ENCODE measurements at regions not wholly inside any gene's neighbourhood (a gene's known extent, or its start where the extent isn't known, plus 50 kb on each side); places are given as distances from the start of the nearest gene placed in this dataset.

GRCh38 chr4:67084783-67085182 lies 460.5 kb downstream of the CENPC start:
- no peak for ATAC-seq
- no peak for TF ChIP-seq TOX (CRISPR knock-in tag; IDR thresholded peaks at IDR 0.05; ENCODE audit: borderline replicate concordance)
- TF ChIP-seq ZNF70 (CRISPR knock-in tag; IDR thresholded peaks at IDR 0.05): no peak
- no peak for TF ChIP-seq ISL1 (CRISPR knock-in tag; IDR thresholded peaks at IDR 0.05)
- no peak for TF ChIP-seq ZFP3 (CRISPR knock-in tag; IDR thresholded peaks at IDR 0.05)
- TF ChIP-seq BACH2 (CRISPR knock-in tag; IDR thresholded peaks at IDR 0.05; ENCODE audit: borderline replicate concordance): no peak
- TF ChIP-seq SNAI2 (CRISPR knock-in tag; IDR thresholded peaks at IDR 0.05): no peak
- no peak for TF ChIP-seq ESRRG (CRISPR knock-in tag; IDR thresholded peaks at IDR 0.05)
- TF ChIP-seq POU6F1 (CRISPR knock-in tag; IDR thresholded peaks at IDR 0.05; ENCODE audit: borderline replicate concordance, low read depth): no peak
- TF ChIP-seq ZFP30 (CRISPR knock-in tag; IDR thresholded peaks at IDR 0.05): no peak
- no peak for TF ChIP-seq TSHZ2 (CRISPR knock-in tag; IDR thresholded peaks at IDR 0.05)
- no peak for TF ChIP-seq ZNF565 (CRISPR knock-in tag; conservative IDR thresholded peaks at IDR 0.05; ENCODE audit: low read depth)
- no peak for TF ChIP-seq ZNF8 (CRISPR knock-in tag; IDR thresholded peaks at IDR 0.05)
- TF ChIP-seq RARB (CRISPR knock-in tag; IDR thresholded peaks at IDR 0.05): no peak
- no peak for TF ChIP-seq CSRNP3 (CRISPR knock-in tag; IDR thresholded peaks at IDR 0.05)
- TF ChIP-seq CREB5 (CRISPR knock-in tag; IDR thresholded peaks at IDR 0.05; ENCODE audit: low read depth): no peak
- no peak for TF ChIP-seq PATZ1 (CRISPR knock-in tag; IDR thresholded peaks at IDR 0.05; ENCODE audit: borderline replicate concordance)

GRCh38 chr4:67083496-67083895 lies 461.8 kb downstream of the CENPC start:
- no peak for ATAC-seq
- TF ChIP-seq OSR1 (CRISPR knock-in tag; IDR thresholded peaks at IDR 0.05) (no peak), ZFP3 (CRISPR knock-in tag; IDR thresholded peaks at IDR 0.05) (no peak), CSDC2 (CRISPR knock-in tag; IDR thresholded peaks at IDR 0.05) (no peak), CREB5 (CRISPR knock-in tag; IDR thresholded peaks at IDR 0.05; ENCODE audit: low read depth) (no peak), POU6F1 (CRISPR knock-in tag; IDR thresholded peaks at IDR 0.05; ENCODE audit: borderline replicate concordance, low read depth) (no peak), ZNF565 (CRISPR knock-in tag; conservative IDR thresholded peaks at IDR 0.05; ENCODE audit: low read depth) (no peak), ZNF70 (CRISPR knock-in tag; IDR thresholded peaks at IDR 0.05) (no peak), ZC3H10 (CRISPR knock-in tag; IDR thresholded peaks at IDR 0.05) (no peak), ESRRG (CRISPR knock-in tag; IDR thresholded peaks at IDR 0.05) (no peak), RARB (CRISPR knock-in tag; IDR thresholded peaks at IDR 0.05) (no peak), TSHZ2 (CRISPR knock-in tag; IDR thresholded peaks at IDR 0.05) (no peak), GLIS3 (CRISPR knock-in tag; IDR thresholded peaks at IDR 0.05) (no peak), TOX (CRISPR knock-in tag; IDR thresholded peaks at IDR 0.05; ENCODE audit: borderline replicate concordance) (no peak), ZFP30 (CRISPR knock-in tag; IDR thresholded peaks at IDR 0.05) (no peak), CSRNP3 (CRISPR knock-in tag; IDR thresholded peaks at IDR 0.05) (no peak), TCF4 (CRISPR knock-in tag; IDR thresholded peaks at IDR 0.05; ENCODE audit: borderline replicate concordance) (no peak), ZNF8 (CRISPR knock-in tag; IDR thresholded peaks at IDR 0.05) (no peak), SNAI2 (CRISPR knock-in tag; IDR thresholded peaks at IDR 0.05) (no peak)
